ENCODE measurements at regions not wholly inside any gene's neighbourhood (a gene's known extent, or its start where the extent isn't known, plus 50 kb on each side); places are given as distances from the start of the nearest gene placed in this dataset.

- TF ChIP-seq POLR2AphosphoS5 (IDR thresholded peaks at IDR 0.05; ENCODE audit: low read depth, low read length) (no peak), FOXP2 (optimal IDR thresholded peaks at IDR 0.05; ENCODE audit: borderline replicate concordance, extremely low read depth, extremely low read length, insufficient read depth) (no peak), TAF1 (IDR thresholded peaks at IDR 0.05; ENCODE audit: borderline replicate concordance, insufficient read depth, low read length) (no peak), REST (IDR thresholded peaks at IDR 0.05; ENCODE audit: insufficient read depth in 1 of 2, low read depth in 2 of 2, low read length in 2 of 2) (no peak), SIN3A (IDR thresholded peaks at IDR 0.05; ENCODE audit: borderline replicate concordance, insufficient read depth, low read length) (no peak)
Measured at GRCh38 chr20:6302041-6302440, 179.2 kb upstream of the FERMT1 start.

- TF ChIP-seq POLR2AphosphoS5 (IDR thresholded peaks at IDR 0.05; ENCODE audit: low read depth, low read length) = no peak
- TF ChIP-seq TAF1 (IDR thresholded peaks at IDR 0.05; ENCODE audit: borderline replicate concordance, insufficient read depth, low read length) = no peak
- TF ChIP-seq FOXP2 (optimal IDR thresholded peaks at IDR 0.05; ENCODE audit: borderline replicate concordance, extremely low read depth, extremely low read length, insufficient read depth) = no peak
- no peak for TF ChIP-seq SIN3A (IDR thresholded peaks at IDR 0.05; ENCODE audit: borderline replicate concordance, insufficient read depth, low read length)
- no peak for TF ChIP-seq REST (IDR thresholded peaks at IDR 0.05; ENCODE audit: insufficient read depth in 1 of 2, low read depth in 2 of 2, low read length in 2 of 2)
Measured at GRCh38 chr20:6299456-6299855, 176.6 kb upstream of the FERMT1 start.

GRCh38 chr20:6298049-6298448, 175.2 kb upstream of the FERMT1 start:
- TF ChIP-seq SIN3A (IDR thresholded peaks at IDR 0.05; ENCODE audit: borderline replicate concordance, insufficient read depth, low read length) (no peak), POLR2AphosphoS5 (IDR thresholded peaks at IDR 0.05; ENCODE audit: low read depth, low read length) (no peak), REST (IDR thresholded peaks at IDR 0.05; ENCODE audit: insufficient read depth in 1 of 2, low read depth in 2 of 2, low read length in 2 of 2) (no peak), TAF1 (IDR thresholded peaks at IDR 0.05; ENCODE audit: borderline replicate concordance, insufficient read depth, low read length) (no peak), FOXP2 (optimal IDR thresholded peaks at IDR 0.05; ENCODE audit: borderline replicate concordance, extremely low read depth, extremely low read length, insufficient read depth) (no peak)

DNA sequence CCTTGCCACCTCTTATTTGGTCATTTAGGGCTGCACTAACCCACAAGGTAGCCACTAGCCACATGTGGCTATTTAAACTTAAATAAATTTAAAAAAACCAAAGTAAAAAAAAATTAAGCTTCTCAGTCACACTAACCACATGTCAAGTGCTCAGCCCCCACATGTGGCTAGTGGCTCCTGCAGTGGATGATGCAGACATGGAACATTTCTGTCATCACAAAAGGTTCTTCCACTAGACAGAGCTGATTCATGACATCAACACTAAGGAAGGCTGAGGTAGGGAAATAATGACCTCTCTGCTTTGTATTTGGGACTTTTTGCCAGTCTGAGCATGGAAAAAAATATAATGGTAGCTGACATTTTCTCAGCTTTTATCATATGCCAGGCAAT, 173.0 kb upstream of the FERMT1 start:
- TF ChIP-seq SIN3A (IDR thresholded peaks at IDR 0.05; ENCODE audit: borderline replicate concordance, insufficient read depth, low read length) (no peak), POLR2AphosphoS5 (IDR thresholded peaks at IDR 0.05; ENCODE audit: low read depth, low read length) (no peak), REST (IDR thresholded peaks at IDR 0.05; ENCODE audit: insufficient read depth in 1 of 2, low read depth in 2 of 2, low read length in 2 of 2) (no peak), FOXP2 (optimal IDR thresholded peaks at IDR 0.05; ENCODE audit: borderline replicate concordance, extremely low read depth, extremely low read length, insufficient read depth) (no peak), TAF1 (IDR thresholded peaks at IDR 0.05; ENCODE audit: borderline replicate concordance, insufficient read depth, low read length) (no peak)

All from PFSK-1 (cell line).